K562 (cell line): ENCODE measurements at regions not wholly inside any gene's neighbourhood (a gene's known extent, or its start where the extent isn't known, plus 50 kb on each side); places are given as distances from the start of the nearest gene placed in this dataset.

ENCODE experiments used
- ATAC-seq: fragments of 200-7000 bp; cut with Tn5 transposase; 3 replicates; pipeline ENCODE4 v1.9.1; 2020; ENCODE audit warnings: moderate library complexity
- BruUV-seq: library from RNA; stranded (reverse); fragments of 400-500 nt; replicated peaks from 2 replicates; lab custom pipeline; 2021; lab: Mats Ljungman, UMichigan
- CTCF ChIA-PET: fragments of 300-600 bp; formaldehyde crosslinking; extraction: SDS; loops from one replicate; lab custom pipeline; 2021; ENCODE audit warnings: low intra/inter-chr PET ratio; lab: Yijun Ruan, JAX
- POLR2A ChIA-PET: fragments of 300-600, 350-650 bp; sonication (Branson Sonifier 250); formaldehyde crosslinking; extraction: SDS; loops from one replicate; lab custom pipeline; 2021; ENCODE audit warnings: antibody characterized with exemption, inconsistent platforms; lab: Yijun Ruan, JAX
- DNase-seq, 4 experiments: peaks; one replicate each; pipeline versions ENCODE4 v3.0.0 to v3.0.0-alpha.2; 2011 to 2018; ENCODE audit warnings: low spot score in 3 of 4, mixed read lengths in 3 of 4; ENCODE audit errors: extremely low read depth in 1 of 4
- FAIRE-seq: peaks from 2 replicates; lab custom pipeline; 2011; peaks lifted over from hg19 to GRCh38; lab: Jason Lieb, UNC
- H2AFZ ChIP-seq: 2 replicates; pipeline ENCODE4 v1.6.0; 2011; ENCODE audit warnings: low read depth, low read length, control low read depth, inconsistent platforms
- H3K27ac ChIP-seq: fragments of 200-600 bp; 3 replicates; pipeline ENCODE4 v1.8.0; 2011; ENCODE audit warnings: low read depth, mild to moderate bottlenecking, control low read depth, inconsistent platforms, low read length, moderate library complexity, mixed read lengths; ENCODE audit errors: extremely low read depth
- H3K27me3 ChIP-seq, 2 experiments: fragments of 300-600 bp in 1 of 2; 2 replicates in 1 of 2; 3 replicates in 1 of 2; pipeline versions ENCODE4 v1.6.0 to v1.8.0; 2011; ENCODE audit warnings: inconsistent platforms in 2 of 2, low read length in 2 of 2, mild to moderate bottlenecking in 1 of 2, mixed read lengths in 1 of 2, moderate library complexity in 1 of 2; ENCODE audit not compliant: control insufficient read depth in 2 of 2, insufficient read depth in 2 of 2
- H3K36me3 ChIP-seq: fragments of 300-600 bp; 3 replicates; pipeline ENCODE4 v1.8.0; 2011; ENCODE audit warnings: mild to moderate bottlenecking, low read length, inconsistent platforms; ENCODE audit not compliant: control insufficient read depth, insufficient read depth
- H3K4me1 ChIP-seq, 2 experiments: fragments of 200-600 bp in 1 of 2; replicated peaks in 1 of 2; 2 replicates in 1 of 2; 3 replicates in 1 of 2; pipeline versions ENCODE4 v1.5.1 to v1.8.0; 2011; ENCODE audit warnings: inconsistent platforms in 2 of 2, low read length in 2 of 2, mild to moderate bottlenecking in 1 of 2, mixed read lengths in 1 of 2, moderate library complexity in 1 of 2; ENCODE audit not compliant: control insufficient read depth in 2 of 2, insufficient read depth in 2 of 2
- H3K4me2 ChIP-seq: 2 replicates; pipeline ENCODE4 v1.6.1; 2011; ENCODE audit warnings: low read length, control low read depth, inconsistent platforms, mixed read lengths; ENCODE audit not compliant: insufficient read depth
- H3K4me3 ChIP-seq: fragments of 200-600 bp; sonication (generic), shearing (Covaris generic); 2 replicates; pipeline ENCODE4 v1.5.1; 2016; ENCODE audit warnings: control low read depth, inconsistent platforms
- H3K79me2 ChIP-seq: fragments of 200-600 bp; 3 replicates; pipeline ENCODE4 v1.8.0; 2011; ENCODE audit warnings: low read length, inconsistent platforms; ENCODE audit not compliant: control insufficient read depth, insufficient read depth
- H3K9ac ChIP-seq, 2 experiments: 2 replicates each; pipeline versions ENCODE4 v1.6.0 to v1.6.1; 2011; ENCODE audit warnings: low read depth in 2 of 2, low read length in 2 of 2, control low read depth in 1 of 2, inconsistent platforms in 1 of 2, mild to moderate bottlenecking in 1 of 2, mixed read lengths in 1 of 2; ENCODE audit not compliant: insufficient read depth in 1 of 2
- H3K9me1 ChIP-seq: one replicate; pipeline ENCODE4 v1.6.0; 2011; ENCODE audit warnings: inconsistent platforms, mild to moderate bottlenecking, low read length, moderate library complexity; ENCODE audit not compliant: control insufficient read depth, insufficient read depth
- H3K9me3 ChIP-seq: replicated peaks from 2 replicates; pipeline ENCODE4 v1.5.1; 2011; ENCODE audit warnings: low read depth, low read length, inconsistent platforms; ENCODE audit not compliant: control insufficient read depth, insufficient read depth
- H4K20me1 ChIP-seq: replicated peaks from 2 replicates; pipeline ENCODE4 v1.6.1; 2011; ENCODE audit warnings: low read length, inconsistent platforms, mixed read lengths; ENCODE audit not compliant: control insufficient read depth, insufficient read depth
- CREB3L1 ChIP-seq: fragments of 450-650 bp; IDR thresholded peaks from 2 replicates; pipeline ENCODE4 v1.6.1; 2014; ENCODE audit warnings: low read depth, mild to moderate bottlenecking, moderate library complexity, borderline replicate concordance
- FOXK2 ChIP-seq, 2 experiments: fragments of 450-650 bp; IDR thresholded peaks in 1 of 2; conservative IDR thresholded peaks in 1 of 2; 2 replicates each; pipeline ENCODE4 v1.6.1; 2016; ENCODE audit warnings: low read depth in 2 of 2, mild to moderate bottlenecking in 1 of 2
- GTF2E2 ChIP-seq: fragments of 200-800 bp; sonication (Bioruptor generic); IDR thresholded peaks from 2 replicates; pipeline ENCODE4 v1.6.1; 2016; ENCODE audit warnings: missing genetic modification characterization, missing compliant biosample characterization
- GTF3C2 ChIP-seq: IDR thresholded peaks from 3 replicates; pipeline ENCODE4 v1.6.1; 2011; ENCODE audit warnings: borderline replicate concordance, mild to moderate bottlenecking, moderate library complexity; ENCODE audit not compliant: insufficient read length; ENCODE audit errors: extremely low read depth
- HMG20A ChIP-seq: fragments of 450-650 bp; formaldehyde crosslinking; conservative IDR thresholded peaks from 2 replicates; pipeline ENCODE4 v1.4.0; 2020; ENCODE audit warnings: mild to moderate bottlenecking, mixed read lengths
- KAT8 ChIP-seq: fragments of 450-650 bp; IDR thresholded peaks from 2 replicates; pipeline ENCODE4 v1.6.1; 2016; ENCODE audit warnings: low read depth, mild to moderate bottlenecking
- KLF1 ChIP-seq: fragments of 450-650 bp; IDR thresholded peaks from 2 replicates; pipeline ENCODE4 v1.6.1; 2016; ENCODE audit warnings: missing genetic modification characterization, missing compliant biosample characterization
- NR2C1 ChIP-seq, 2 experiments: fragments of 450-650 bp; IDR thresholded peaks; 2 replicates each; pipeline ENCODE4 v1.6.1; 2017; ENCODE audit warnings: mild to moderate bottlenecking in 2 of 2, antibody characterized with exemption in 1 of 2, inconsistent platforms in 1 of 2, missing compliant biosample characterization in 1 of 2, missing genetic modification characterization in 1 of 2
- RAD21 ChIP-seq, 2 experiments: fragments of 250-450 bp in 1 of 2; fragments of 450-650 bp in 1 of 2; sonication (Bioruptor Pico) in 1 of 2; formaldehyde crosslinking in 1 of 2; IDR thresholded peaks in 1 of 2; conservative IDR thresholded peaks in 1 of 2; 2 replicates each; pipeline versions ENCODE4 v1.4.0 to v1.8.0; 2020 to 2022; ENCODE audit warnings: mild to moderate bottlenecking in 2 of 2, moderate library complexity in 1 of 2
- SIX5 ChIP-seq, 2 experiments: IDR thresholded peaks; 2 replicates each; pipeline ENCODE4 v1.6.1; 2011; ENCODE audit warnings: low read length in 2 of 2, borderline replicate concordance in 1 of 2, low read depth in 1 of 2, mild to moderate bottlenecking in 1 of 2, moderate library complexity in 1 of 2; ENCODE audit not compliant: insufficient read depth in 1 of 2
- ZBTB11 ChIP-seq, 3 experiments: fragments of 200-800 bp in 1 of 3; fragments of 250-450 bp in 1 of 3; fragments of 450-650 bp in 1 of 3; sonication (Bioruptor Pico) in 1 of 3; sonication (Bioruptor generic) in 1 of 3; formaldehyde crosslinking in 1 of 3; IDR thresholded peaks; 2 replicates each; pipeline versions ENCODE4 v1.6.1 to v1.8.0; 2016 to 2022; ENCODE audit warnings: mild to moderate bottlenecking in 2 of 3, missing genetic modification characterization in 2 of 3, missing compliant biosample characterization in 1 of 3, moderate library complexity in 1 of 3
- WGBS: fragments of 100-300 bp; shearing (Covaris generic); methylation state at CpG from one replicate; pipeline ENCODE4 v1.1.6; 2016; ENCODE audit warnings: low coverage, mixed read lengths; ENCODE audit not compliant: insufficient coverage; ENCODE audit errors: missing lambda C conversion rate; 5-methylcytosine and 5-hydroxymethylcytosine counted together
- in situ Hi-C: fragments of 300-500 bp; cut with MboI; formaldehyde crosslinking; loops from 4 replicates; pipeline ENCODE4 v1.15.0; 2018; ENCODE audit warnings: inconsistent platforms, mixed read lengths
- intact Hi-C: fragments of 100-400 bp; cut with micrococcal nuclease; formaldehyde crosslinking; loops from 2 replicates; pipeline ENCODE4 v1.14.2; 2022

- H3K9me1 ChIP-seq: no peaks in the 10 kb centered on the region
- in situ Hi-C loops: no loop called here
- H3K27me3 ChIP-seq: no peaks in the 10 kb centered on the region
- no peaks in the 10 kb centered on the region for H3K9me3 ChIP-seq
- no peak overlapping the region for H3K4me3 ChIP-seq
- H3K9ac ChIP-seq: no peak overlapping the region
- H3K79me2 ChIP-seq: no peaks in the 10 kb centered on the region
- FAIRE-seq: no peak
- no peaks in the 10 kb centered on the region for H3K4me1 ChIP-seq
- CTCF ChIA-PET: no interaction called here
- DNase-seq: no peak
- BruUV-seq: no TSS peak
- 0% methylated on average over 1 of the region's 1 CpG for WGBS
- POLR2A ChIA-PET: no interaction called here
- no peak overlapping the region for H3K4me2 ChIP-seq
- no peak overlapping the region for H3K27ac ChIP-seq
- no peaks in the 10 kb centered on the region for H3K36me3 ChIP-seq
- no peaks in the 10 kb centered on the region for H4K20me1 ChIP-seq
- intact Hi-C loops: no loop called here
- no peak overlapping the region for H2AFZ ChIP-seq
- ATAC-seq: no peak
- TF ChIP-seq ZBTB11 (CRISPR knock-in tag; IDR thresholded peaks at IDR 0.05) (no peak), GTF3C2 (no peak), SIX5 (IDR thresholded peaks at IDR 0.05; ENCODE audit: borderline replicate concordance in 1 of 2, insufficient read depth in 1 of 2, low read depth in 1 of 2, low read length in 2 of 2) (no peak), CREB3L1 (no peak), NR2C1 (IDR thresholded peaks at IDR 0.05) (no peak), NR2C1 (tag; IDR thresholded peaks at IDR 0.05) (no peak), FOXK2 (conservative IDR thresholded peaks at IDR 0.05 in 1 of 2, IDR thresholded peaks at IDR 0.05 in 1 of 2; ENCODE audit: low read depth in 2 of 2) (no peak), KAT8 (no peak), KLF1 (tag) (no peak), RAD21 (CRISPR knock-in tag; conservative IDR thresholded peaks at IDR 0.05 in 1 of 2, IDR thresholded peaks at IDR 0.05 in 1 of 2) (no peak), HMG20A (CRISPR knock-in tag) (no peak), GTF2E2 (tag) (no peak)
Observed at GRCh38 chr4:18923496-18924161, 902.1 kb upstream of the LCORL start.
